H7 (cell line): ENCODE measurements at regions not wholly inside any gene's neighbourhood (a gene's known extent, or its start where the extent isn't known, plus 50 kb on each side); places are given as distances from the start of the nearest gene placed in this dataset.

Experiments used
- DNase-seq: peaks from one replicate; pipeline ENCODE4 v3.0.0; 2012
- H3K27me3 ChIP-seq: 2 replicates; pipeline ENCODE4 v1.6.0; 2011; ENCODE audit warnings: mild to moderate bottlenecking, low read length; ENCODE audit not compliant: control insufficient read depth, insufficient read depth
- H3K36me3 ChIP-seq: replicated peaks from 2 replicates; pipeline ENCODE4 v1.5.1; 2011; ENCODE audit warnings: low read length; ENCODE audit not compliant: control insufficient read depth, insufficient read depth
- H3K4me3 ChIP-seq: 2 replicates; pipeline ENCODE4 v1.5.1; 2011; ENCODE audit warnings: low read depth, mild to moderate bottlenecking, control low read depth, low read length, moderate library complexity; ENCODE audit not compliant: insufficient read depth

- H3K27me3 ChIP-seq = no peaks in the 10 kb centered on the region
- no peak overlapping the region for H3K4me3 ChIP-seq
- no peaks in the 10 kb centered on the region for H3K36me3 ChIP-seq
- no peak for DNase-seq
Measured at GRCh38 chr6:11339380-11339779, 106.9 kb upstream of the NEDD9 start.

DNA sequence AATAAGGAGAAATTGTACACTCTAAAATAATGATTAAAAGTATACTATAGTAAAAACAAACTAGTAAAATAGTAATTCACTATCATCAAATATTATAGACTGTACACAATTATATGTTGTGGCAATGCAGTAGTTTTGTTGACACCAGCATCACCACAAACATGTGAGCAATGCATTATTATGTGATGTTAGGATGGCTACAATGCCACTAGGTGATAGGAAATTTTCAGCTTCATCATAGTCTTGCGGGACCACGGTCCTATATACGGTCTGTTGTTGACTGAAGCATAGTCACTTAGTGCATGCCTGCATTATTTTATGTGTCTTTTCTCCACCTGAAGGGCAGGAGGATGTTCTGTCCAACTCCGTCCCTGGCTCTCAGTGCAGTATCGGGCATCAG lies 104.8 kb upstream of the NEDD9 start:
- no peak for DNase-seq

DNA sequence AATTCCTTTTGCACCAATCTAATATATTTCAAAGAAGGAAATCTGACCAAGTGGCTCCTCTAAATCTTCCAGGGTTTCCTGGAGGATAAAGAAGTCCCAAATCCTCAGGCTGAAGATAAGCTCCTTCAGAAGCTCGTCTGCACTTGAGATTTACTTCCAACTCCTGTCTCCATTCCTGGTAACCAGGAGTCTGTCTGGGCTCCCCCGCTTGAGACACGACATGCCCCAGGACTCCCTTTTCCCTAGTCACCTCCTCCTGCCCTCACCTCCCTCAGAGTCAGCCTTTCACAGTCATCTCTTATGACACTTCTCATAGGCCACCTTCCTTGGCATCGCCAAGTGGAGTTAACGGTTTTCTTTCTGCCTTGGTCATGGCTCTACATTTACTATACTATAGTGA lies 103.4 kb upstream of the NEDD9 start:
- no peak for DNase-seq
- no peak overlapping the region for H3K4me3 ChIP-seq
- no peaks in the 10 kb centered on the region for H3K27me3 ChIP-seq
- H3K36me3 ChIP-seq = no peaks in the 10 kb centered on the region

More for the DNA sequence above, 104.8 kb upstream of the NEDD9 start:
- Histone ChIP-seq H3K4me3 (no peak overlapping the region), H3K27me3 (no peaks in the 10 kb centered on the region), H3K36me3 (no peaks in the 10 kb centered on the region)

GRCh38 chr6:11333132-11333849 lies 100.8 kb upstream of the NEDD9 start:
- H3K4me3 ChIP-seq = no peak overlapping the region

GRCh38 chr6:11332463-11332862 lies 100.0 kb upstream of the NEDD9 start:
- Histone ChIP-seq H3K36me3 (no peaks in the 10 kb centered on the region), H3K4me3 (no peak overlapping the region), H3K27me3 (no peaks in the 10 kb centered on the region)
- DNase-seq = no peak

More at GRCh38 chr6:11333132-11333849, 100.8 kb upstream of the NEDD9 start:
- no peak for DNase-seq
- no peaks in the 10 kb centered on the region for H3K36me3 ChIP-seq
- H3K27me3 ChIP-seq = no peaks in the 10 kb centered on the region

DNA sequence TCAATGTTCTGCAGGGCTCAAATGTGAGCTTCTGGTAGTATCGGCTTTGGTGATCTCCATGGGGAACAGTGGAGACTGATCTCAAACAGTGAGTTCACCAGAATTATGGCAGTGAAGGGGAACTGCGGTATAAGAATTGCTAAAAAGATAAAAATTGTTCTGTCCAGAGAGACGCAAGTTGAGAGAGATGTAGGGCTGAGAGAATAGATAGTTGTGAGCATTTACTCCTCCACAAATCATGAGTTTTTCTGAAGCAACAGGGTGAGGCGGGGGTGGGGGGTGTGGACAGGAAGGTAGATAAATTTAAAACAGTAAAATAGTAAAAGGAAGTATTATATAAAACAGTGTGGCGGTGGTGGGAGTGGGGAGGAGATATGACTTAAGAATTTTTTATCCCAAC lies 98.6 kb upstream of the NEDD9 start:
- no peaks in the 10 kb centered on the region for H3K36me3 ChIP-seq
- DNase-seq = no peak
- H3K27me3 ChIP-seq = no peaks in the 10 kb centered on the region
- H3K4me3 ChIP-seq = no peak overlapping the region

GRCh38 chr6:11330413-11330760 lies 97.9 kb upstream of the NEDD9 start:
- Histone ChIP-seq H3K4me3 (no peak overlapping the region), H3K27me3 (no peaks in the 10 kb centered on the region), H3K36me3 (no peaks in the 10 kb centered on the region)
- no peak for DNase-seq

- DNase-seq = no peak
- H3K4me3 ChIP-seq = no peak overlapping the region
- no peaks in the 10 kb centered on the region for H3K36me3 ChIP-seq
- H3K27me3 ChIP-seq = no peaks in the 10 kb centered on the region
Measured at GRCh38 chr6:11329726-11330412, 97.4 kb upstream of the NEDD9 start.

DNA sequence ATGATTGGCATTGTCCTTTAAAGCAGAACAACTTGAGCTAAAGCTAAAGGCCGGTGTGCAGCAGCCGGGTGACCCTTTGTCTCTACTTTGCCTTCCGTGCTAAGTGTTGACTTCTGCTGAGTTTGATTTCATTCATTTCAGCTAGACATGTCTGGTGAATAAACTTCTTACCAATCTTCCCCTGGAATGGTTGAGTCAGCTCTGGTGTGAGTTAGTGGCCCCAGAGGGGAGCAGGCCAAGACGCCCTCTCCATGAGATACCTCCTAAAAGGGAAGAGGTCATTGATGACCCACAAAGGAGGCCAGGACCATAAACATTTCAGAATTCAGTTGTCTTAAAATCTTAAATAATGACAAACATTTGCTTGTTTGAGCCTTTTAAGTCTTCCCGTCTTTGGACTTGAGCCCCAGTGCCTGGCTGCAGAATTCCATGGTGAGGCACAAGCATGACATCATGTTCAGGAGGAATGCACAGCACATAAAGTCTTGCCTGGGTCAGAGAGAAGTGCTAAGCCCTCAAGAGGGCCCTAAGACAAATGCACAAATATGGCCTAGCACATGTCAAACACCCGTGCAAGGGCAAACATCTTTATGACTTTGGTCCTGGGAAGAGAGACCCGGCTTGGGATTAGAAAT lies 96.3 kb upstream of the NEDD9 start:
- DNase-seq = no peak
- H3K36me3 ChIP-seq = no peaks in the 10 kb centered on the region
- no peak overlapping the region for H3K4me3 ChIP-seq
- no peaks in the 10 kb centered on the region for H3K27me3 ChIP-seq

GRCh38 chr6:11327961-11328360 lies 95.5 kb upstream of the NEDD9 start:
- H3K36me3 ChIP-seq = no peaks in the 10 kb centered on the region
- H3K4me3 ChIP-seq = no peak overlapping the region
- no peaks in the 10 kb centered on the region for H3K27me3 ChIP-seq
- no peak for DNase-seq

- H3K27me3 ChIP-seq = no peaks in the 10 kb centered on the region
Measured at GRCh38 chr6:11326116-11326515, 93.6 kb upstream of the NEDD9 start.

DNA sequence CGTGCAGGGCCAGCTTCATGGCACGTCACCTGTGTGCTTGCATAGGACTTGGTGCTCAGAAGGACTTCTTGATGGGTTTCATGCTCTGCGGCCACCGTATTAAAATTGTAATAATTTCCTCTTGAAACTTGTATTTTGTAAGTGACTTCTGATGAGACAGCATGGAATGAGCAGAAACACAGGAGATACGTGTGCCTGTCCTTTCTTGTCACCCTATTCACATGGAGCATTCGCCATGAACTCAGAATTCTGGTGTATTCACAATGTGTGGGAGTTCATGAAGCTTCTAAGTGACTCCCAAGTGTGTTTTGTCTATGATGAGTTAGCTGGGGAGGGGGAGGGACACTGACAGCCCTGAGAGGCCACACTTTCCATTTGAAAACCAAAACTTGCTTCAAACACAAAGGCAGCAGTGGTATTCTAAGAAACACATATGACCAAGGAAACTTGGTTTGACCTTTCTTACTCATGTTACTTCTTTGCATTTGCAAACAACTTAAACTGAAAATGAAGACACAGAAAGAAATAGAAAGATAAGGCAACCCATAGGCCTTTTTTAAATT lies 92.1 kb upstream of the NEDD9 start:
- no peaks in the 10 kb centered on the region for H3K36me3 ChIP-seq
- DNase-seq = no peak
- no peak overlapping the region for H3K4me3 ChIP-seq
- no peaks in the 10 kb centered on the region for H3K27me3 ChIP-seq

More at GRCh38 chr6:11326116-11326515, 93.6 kb upstream of the NEDD9 start:
- H3K4me3 ChIP-seq = no peak overlapping the region
- no peak for DNase-seq
- H3K36me3 ChIP-seq = no peaks in the 10 kb centered on the region

DNA sequence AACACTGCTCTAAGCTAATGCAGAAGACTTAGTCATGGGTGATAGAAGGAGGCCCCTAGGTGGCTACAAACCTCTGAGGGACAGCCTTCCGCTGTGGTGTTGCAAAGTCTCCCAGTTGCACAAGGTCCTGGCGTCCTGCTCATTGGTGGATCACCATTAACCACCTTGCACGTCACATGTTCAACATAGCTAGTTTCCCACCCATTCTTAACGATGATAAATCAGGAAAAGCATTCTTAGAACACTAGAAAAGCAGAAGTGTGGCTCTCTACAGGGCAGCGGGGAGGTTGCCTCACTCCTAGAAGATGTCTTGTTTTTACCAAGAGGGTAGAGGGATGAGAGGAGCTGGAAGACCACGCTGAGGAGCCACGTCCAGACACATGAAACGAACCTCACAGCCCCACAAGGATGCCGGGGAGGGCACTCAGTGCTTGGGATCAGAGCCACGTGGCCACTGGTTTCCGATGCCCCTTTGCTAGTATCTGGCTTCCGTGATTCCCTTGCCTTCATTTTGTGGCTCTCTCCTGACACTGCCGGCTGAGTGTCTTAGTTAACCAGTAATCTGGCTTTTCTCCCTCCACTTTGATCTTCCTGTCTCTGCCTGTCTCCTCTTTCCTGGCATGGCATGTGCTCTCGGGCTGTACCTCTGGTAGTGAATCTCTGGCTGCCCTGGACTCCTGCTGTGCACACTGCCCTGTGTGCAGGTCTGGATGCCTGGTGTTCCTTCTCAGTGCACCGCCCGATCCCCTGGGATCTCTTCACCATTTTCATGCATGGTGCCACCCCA lies 91.4 kb upstream of the NEDD9 start:
- Histone ChIP-seq H3K27me3 (no peaks in the 10 kb centered on the region), H3K4me3 (no peak overlapping the region), H3K36me3 (no peaks in the 10 kb centered on the region)
- DNase-seq = no peak

- Histone ChIP-seq H3K36me3 (no peaks in the 10 kb centered on the region), H3K4me3 (no peak overlapping the region), H3K27me3 (no peaks in the 10 kb centered on the region)
- DNase-seq = no peak
Measured at GRCh38 chr6:11322252-11322885, 89.9 kb upstream of the NEDD9 start.
